MM.1S (cell line): ENCODE measurements at regions not wholly inside any gene's neighbourhood (a gene's known extent, or its start where the extent isn't known, plus 50 kb on each side); places are given as distances from the start of the nearest gene placed in this dataset.

Experiments
- CTCF ChIP-seq: fragments of 300-600 bp; sonication (generic); IDR thresholded peaks from 2 replicates; pipeline ENCODE4 v1.5.1; 2016; ENCODE audit warnings: antibody characterized with exemption, low read length, mixed read lengths
- EZH2 ChIP-seq: fragments of 300-600 bp; sonication (generic); optimal IDR thresholded peaks from 2 replicates; pipeline ENCODE3; 2017; ENCODE audit warnings: low read depth, mild to moderate bottlenecking, antibody characterized with exemption, low read length, mixed read lengths
- EZH2phosphoT487 ChIP-seq: fragments of 300-600 bp; sonication (generic); IDR thresholded peaks from 2 replicates; pipeline ENCODE4 v1.6.1; 2018; ENCODE audit warnings: antibody characterized with exemption, low read length

DNA sequence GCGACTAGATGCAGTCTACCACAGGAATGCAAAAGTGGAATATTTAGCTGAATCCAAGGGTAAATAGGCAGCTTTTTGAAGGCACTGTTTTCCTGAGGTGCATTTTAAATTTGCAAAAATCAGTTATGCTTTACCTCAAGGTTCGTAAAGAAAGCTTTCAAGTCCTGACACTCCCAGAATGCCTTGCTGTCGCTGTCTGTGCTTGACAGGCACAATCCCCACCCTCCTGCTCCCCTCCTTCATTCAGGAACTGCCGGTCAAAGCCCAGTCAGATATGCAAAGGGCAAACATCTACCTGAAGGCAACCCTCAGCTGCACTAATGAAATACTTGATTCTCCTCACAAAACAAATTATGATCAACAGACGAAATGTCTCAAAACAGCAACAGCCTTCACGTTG, 97.4 kb upstream of the DDX18 start:
- no peak for TF ChIP-seq CTCF
- TF ChIP-seq EZH2 = no peak
- no peak for TF ChIP-seq EZH2phosphoT487
